Skeletal muscle satellite cell (primary cell): ENCODE measurements at regions not wholly inside any gene's neighbourhood (a gene's known extent, or its start where the extent isn't known, plus 50 kb on each side); places are given as distances from the start of the nearest gene placed in this dataset.

Experiments
- H3K27me3 ChIP-seq: 2 replicates; pipeline ENCODE4 v1.7.0; 2013; ENCODE audit warnings: low read length; ENCODE audit not compliant: control insufficient read depth, insufficient read depth
- H3K36me3 ChIP-seq: 2 replicates; pipeline ENCODE4 v1.7.0; 2013; ENCODE audit warnings: mild to moderate bottlenecking, control low read depth, low read length; ENCODE audit not compliant: insufficient read depth
- H3K4me1 ChIP-seq: 2 replicates; pipeline ENCODE4 v1.7.0; 2013; ENCODE audit warnings: low read length; ENCODE audit not compliant: control insufficient read depth, insufficient read depth
- H3K4me2 ChIP-seq: 2 replicates; pipeline ENCODE4 v1.7.0; 2013; ENCODE audit warnings: mild to moderate bottlenecking, low read length
- H3K4me3 ChIP-seq: 2 replicates; pipeline ENCODE4 v1.7.0; 2013; ENCODE audit warnings: low read length
- H3K9ac ChIP-seq: 2 replicates; pipeline ENCODE4 v1.7.0; 2013; ENCODE audit warnings: mild to moderate bottlenecking, low read depth, low read length, moderate library complexity
- H3K9me3 ChIP-seq: replicated peaks from 2 replicates; pipeline ENCODE4 v1.7.0; 2013; ENCODE audit warnings: mild to moderate bottlenecking, control low read depth, low read length

DNA sequence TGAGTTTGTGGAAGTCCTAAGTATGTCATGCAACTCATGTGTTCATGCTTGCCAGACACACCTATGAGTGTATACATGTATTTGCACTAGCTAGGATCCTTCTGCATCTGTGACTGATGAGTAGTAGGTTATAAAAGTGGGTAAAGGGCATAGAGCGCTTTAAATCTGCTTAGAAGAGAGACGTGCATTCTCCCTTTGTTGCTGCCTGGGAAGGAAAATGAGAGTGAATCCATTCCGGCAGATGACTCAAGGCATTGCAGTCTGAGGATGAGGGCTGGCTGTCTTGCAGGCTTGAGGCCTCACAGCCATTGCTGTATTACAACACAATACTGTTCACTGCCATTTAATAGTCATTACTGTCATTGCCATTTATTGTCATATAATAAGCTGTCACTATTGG, 120.8 kb upstream of the UMPS start:
- H3K9ac ChIP-seq: no peak overlapping the region
- H3K4me2 ChIP-seq: no peak overlapping the region
- H3K36me3 ChIP-seq: no peaks in the 10 kb centered on the region
- H3K4me3 ChIP-seq: no peak overlapping the region
- H3K9me3 ChIP-seq: no peaks in the 10 kb centered on the region
- peaks cover 12% of the 10 kb centered on the region for H3K4me1 ChIP-seq
- H3K27me3 ChIP-seq: peaks cover 11% of the 10 kb centered on the region

DNA sequence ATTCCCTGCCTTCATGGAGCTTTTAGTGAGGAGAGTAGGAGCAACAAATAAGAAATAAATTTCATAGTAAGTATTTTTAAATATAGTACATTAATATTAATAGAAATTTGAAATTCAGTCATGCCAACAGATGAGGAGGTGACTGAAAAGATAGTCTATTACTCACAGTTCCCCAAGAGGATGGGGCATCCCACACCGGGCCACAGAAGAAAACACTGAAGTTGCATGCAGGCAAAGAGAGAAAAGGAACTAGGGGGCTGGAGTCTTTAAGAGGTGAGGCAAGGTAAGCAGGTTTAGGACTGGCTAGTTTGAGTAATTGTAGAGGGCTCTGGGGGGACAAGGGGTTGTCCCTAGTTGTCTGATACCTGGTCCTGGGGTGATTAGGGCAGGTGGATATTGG, 120.1 kb upstream of the UMPS start:
- no peaks in the 10 kb centered on the region for H3K9me3 ChIP-seq
- H3K27me3 ChIP-seq: peaks cover 11% of the 10 kb centered on the region
- no peak overlapping the region for H3K9ac ChIP-seq
- no peaks in the 10 kb centered on the region for H3K36me3 ChIP-seq
- H3K4me2 ChIP-seq: no peak overlapping the region
- H3K4me1 ChIP-seq: peaks cover 12% of the 10 kb centered on the region
- no peak overlapping the region for H3K4me3 ChIP-seq

DNA sequence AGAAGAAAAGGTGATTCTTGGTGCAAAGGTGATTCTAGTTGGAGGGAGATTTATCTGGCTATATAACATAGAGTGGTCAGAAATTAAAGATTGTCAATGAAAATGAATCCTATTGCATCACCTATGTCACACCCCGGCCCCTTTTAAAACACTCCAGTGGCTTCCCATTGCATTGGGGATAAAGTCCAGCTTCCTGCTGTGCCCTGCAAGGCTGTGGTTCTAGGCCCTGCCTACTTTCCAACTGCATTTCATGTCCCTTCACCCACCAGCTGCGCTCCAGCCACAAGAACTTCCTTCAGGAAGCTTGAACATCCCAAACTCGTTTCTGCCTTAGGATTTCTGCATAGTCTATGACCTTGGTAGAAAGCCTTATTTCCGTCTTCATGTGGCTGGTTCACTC, 118.7 kb upstream of the UMPS start:
- Histone ChIP-seq H3K4me3 (no peak overlapping the region), H3K4me2 (no peak overlapping the region), H3K27me3 (peaks cover 20% of the 10 kb centered on the region), H3K9ac (no peak overlapping the region), H3K9me3 (no peaks in the 10 kb centered on the region), H3K4me1 (peaks cover 12% of the 10 kb centered on the region), H3K36me3 (no peaks in the 10 kb centered on the region)

DNA sequence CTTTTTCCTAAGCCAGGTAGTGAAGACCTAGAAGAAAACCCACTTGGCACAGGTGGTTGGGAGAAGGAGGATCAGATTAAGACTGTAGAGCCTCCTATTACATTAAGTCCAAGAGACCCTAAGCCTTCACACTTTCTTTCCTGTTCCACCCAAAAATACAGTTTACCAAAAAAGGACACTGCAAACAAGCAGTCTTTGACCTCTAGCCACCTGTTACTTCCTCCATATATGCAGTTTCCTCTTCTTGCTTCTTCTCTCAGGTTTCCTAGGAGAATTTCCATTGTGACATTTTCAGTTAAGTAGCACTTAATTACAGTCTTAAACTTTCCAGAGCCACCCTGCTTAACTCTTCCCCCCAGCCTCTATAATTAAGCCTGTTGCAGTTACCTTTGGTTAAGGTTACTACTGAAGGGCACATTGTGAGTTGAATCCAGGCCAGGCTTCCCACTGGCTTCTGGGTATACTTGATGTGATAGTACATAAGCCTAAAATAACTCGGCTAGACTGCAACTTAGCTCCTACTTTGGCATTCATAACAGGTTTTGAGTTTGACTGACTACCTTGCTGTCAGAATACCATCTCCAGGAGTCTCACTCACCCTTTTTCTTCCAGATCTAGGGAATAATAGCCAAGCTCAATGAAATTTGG, 114.2 kb upstream of the UMPS start:
- Histone ChIP-seq H3K4me1 (no peaks in the 10 kb centered on the region), H3K9ac (no peak overlapping the region), H3K27me3 (peaks cover 20% of the 10 kb centered on the region), H3K9me3 (no peaks in the 10 kb centered on the region), H3K36me3 (no peaks in the 10 kb centered on the region), H3K4me2 (no peak overlapping the region), H3K4me3 (no peak overlapping the region)

DNA sequence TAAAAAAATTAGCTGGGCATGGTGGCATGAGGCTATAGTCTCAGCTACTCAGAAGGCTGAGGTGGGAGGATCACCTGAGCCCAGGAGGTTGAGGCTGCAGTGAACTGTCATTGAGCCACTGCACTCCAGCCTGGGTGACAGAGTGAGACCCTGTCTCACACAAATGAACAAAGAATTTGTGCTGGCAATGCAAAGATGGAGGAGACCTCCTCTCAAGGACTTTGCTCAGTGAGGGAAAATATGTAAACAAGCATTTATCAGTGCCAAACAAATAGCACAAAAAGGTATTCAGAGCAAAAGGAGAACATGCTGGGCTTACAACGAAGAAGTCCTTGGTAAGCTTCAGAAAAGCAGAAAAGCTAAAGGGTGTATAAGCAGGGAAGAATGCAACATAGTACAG, 113.1 kb upstream of the UMPS start:
- H3K36me3 ChIP-seq: no peaks in the 10 kb centered on the region
- H3K4me2 ChIP-seq: no peak overlapping the region
- H3K9me3 ChIP-seq: no peaks in the 10 kb centered on the region
- H3K4me1 ChIP-seq: no peaks in the 10 kb centered on the region
- H3K4me3 ChIP-seq: no peak overlapping the region
- peaks cover 20% of the 10 kb centered on the region for H3K27me3 ChIP-seq
- no peak overlapping the region for H3K9ac ChIP-seq

DNA sequence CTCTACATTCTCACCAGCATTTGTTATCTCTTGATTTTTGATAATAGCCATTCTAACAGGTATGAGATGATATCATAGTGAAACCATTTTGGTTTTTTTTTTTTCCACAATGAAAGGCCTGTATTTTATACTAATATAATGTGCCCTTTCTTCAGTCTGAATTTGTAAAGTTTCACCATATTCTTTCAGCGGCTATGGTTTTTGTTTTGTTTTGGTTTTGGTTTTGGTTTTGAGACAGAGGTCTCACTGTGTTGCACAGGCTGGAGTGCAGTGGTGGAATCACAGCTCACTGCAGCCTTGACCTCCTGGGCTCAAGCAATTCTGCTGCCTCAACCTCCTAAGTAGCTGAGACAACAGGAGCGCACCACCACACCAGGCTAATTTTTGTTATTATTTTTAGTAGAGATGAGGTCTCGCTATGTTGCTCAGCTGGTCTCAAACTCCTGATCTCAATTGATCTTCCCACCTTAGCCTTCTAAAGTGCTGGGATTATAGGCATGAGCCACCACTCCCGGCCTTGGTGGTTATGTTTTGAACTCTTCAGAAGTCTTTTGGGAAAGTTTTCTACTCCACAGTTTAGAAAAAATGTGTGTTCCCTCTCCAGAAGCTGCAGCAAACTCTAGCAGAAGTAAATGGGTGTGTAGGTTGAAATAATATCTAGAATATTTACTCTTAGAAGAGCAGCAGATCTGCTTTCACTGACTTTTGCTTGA, 110.2 kb upstream of the UMPS start:
- Histone ChIP-seq H3K27me3 (peaks cover 9% of the 10 kb centered on the region), H3K4me3 (no peak overlapping the region), H3K36me3 (no peaks in the 10 kb centered on the region)

DNA sequence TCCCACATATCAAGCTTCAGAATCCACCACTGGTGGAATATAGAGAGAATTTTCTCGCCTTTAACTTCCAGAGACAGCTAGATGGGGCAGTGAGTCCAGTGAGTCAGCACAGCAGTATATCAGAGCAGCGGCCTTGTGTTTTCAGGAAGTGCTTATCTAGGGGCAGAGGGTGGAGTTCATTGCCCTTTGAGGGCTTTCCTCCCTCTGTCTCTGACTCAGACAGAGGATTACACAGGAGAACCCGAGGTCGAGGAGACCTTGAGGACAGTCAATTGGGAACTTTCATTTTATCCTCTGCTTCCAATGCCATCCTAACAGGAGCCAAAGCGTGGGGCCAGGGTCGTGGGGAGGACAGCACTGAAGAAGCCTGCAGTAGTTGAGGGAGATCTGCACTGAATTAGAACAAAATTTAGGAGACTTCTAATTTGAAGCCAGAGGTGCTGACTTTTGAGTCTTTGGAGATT, 109.6 kb upstream of the UMPS start:
- Histone ChIP-seq H3K4me3 (no peak overlapping the region), H3K4me2 (no peak overlapping the region), H3K36me3 (no peaks in the 10 kb centered on the region), H3K9ac (no peak overlapping the region), H3K4me1 (no peaks in the 10 kb centered on the region), H3K27me3 (peaks cover 5% of the 10 kb centered on the region), H3K9me3 (no peaks in the 10 kb centered on the region)

More for the DNA sequence above, 110.2 kb upstream of the UMPS start:
- no peak overlapping the region for H3K4me2 ChIP-seq
- no peak overlapping the region for H3K9ac ChIP-seq
- no peaks in the 10 kb centered on the region for H3K9me3 ChIP-seq
- no peaks in the 10 kb centered on the region for H3K4me1 ChIP-seq

DNA sequence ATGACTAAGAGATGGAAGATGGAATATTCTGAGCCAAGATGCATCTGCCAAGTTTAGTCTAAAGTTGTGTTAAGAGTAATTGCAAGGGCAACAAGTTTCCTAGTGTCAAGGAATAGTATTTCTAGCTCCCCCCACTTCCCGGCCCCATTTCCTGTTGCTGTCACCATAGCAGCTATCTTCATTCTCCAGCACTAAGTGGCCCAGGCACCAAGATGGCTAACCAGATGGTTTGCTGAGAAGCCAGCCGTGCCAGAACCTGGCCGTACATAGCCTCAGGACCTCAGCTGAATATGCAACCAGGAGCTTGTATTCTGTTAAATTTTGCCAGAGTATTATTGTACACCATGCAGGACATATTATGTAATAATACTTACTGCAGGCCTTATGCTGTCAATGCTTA, 108.8 kb upstream of the UMPS start:
- no peaks in the 10 kb centered on the region for H3K36me3 ChIP-seq
- no peaks in the 10 kb centered on the region for H3K9me3 ChIP-seq
- H3K27me3 ChIP-seq: no peaks in the 10 kb centered on the region
- H3K9ac ChIP-seq: no peak overlapping the region
- no peaks in the 10 kb centered on the region for H3K4me1 ChIP-seq
- H3K4me2 ChIP-seq: no peak overlapping the region
- H3K4me3 ChIP-seq: no peak overlapping the region

DNA sequence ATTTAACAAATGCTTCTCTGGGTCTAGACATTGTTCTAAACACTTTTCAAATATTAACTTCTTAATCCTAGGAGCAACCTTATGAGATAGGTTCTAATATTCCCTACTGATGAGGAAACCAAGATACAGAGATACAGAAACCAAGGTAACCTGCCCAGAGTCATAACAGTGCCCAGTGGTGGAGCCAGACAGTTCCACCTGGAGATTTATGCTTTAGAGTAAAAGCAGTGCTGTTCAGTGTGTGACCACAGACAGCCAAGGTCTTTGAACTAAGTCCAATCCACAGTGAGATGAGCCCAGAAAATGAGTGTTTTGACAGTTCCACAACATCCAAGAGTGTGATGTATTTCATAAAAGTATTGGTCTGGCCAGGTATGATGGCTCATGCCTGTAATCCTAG, 105.2 kb upstream of the UMPS start:
- Histone ChIP-seq H3K9me3 (no peaks in the 10 kb centered on the region), H3K9ac (no peak overlapping the region), H3K36me3 (no peaks in the 10 kb centered on the region), H3K4me3 (no peak overlapping the region), H3K4me1 (no peaks in the 10 kb centered on the region), H3K27me3 (peaks cover 5% of the 10 kb centered on the region), H3K4me2 (no peak overlapping the region)

DNA sequence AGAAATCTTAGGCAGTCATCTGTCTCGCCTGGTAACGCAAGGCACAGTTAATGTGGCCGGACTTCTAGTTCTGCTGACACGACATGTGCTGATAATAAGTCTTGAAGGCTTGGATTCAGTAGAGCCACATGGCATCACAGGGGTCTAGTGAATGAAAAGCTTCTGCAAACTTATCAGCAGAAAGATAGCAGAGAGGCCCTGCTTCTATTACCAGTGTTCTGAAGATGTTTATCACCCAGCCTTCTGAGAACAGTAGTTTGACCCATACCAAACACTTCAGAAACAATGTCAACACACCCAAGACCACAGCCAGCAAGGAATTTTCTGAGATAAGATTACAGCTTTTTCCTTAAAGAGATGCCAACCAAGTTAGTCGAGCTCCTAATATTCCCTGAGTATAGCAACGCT, 102.7 kb upstream of the UMPS start:
- Histone ChIP-seq H3K9me3 (no peaks in the 10 kb centered on the region), H3K4me3 (no peak overlapping the region), H3K9ac (no peak overlapping the region), H3K4me2 (no peak overlapping the region), H3K27me3 (peaks cover 5% of the 10 kb centered on the region), H3K4me1 (no peaks in the 10 kb centered on the region), H3K36me3 (no peaks in the 10 kb centered on the region)

DNA sequence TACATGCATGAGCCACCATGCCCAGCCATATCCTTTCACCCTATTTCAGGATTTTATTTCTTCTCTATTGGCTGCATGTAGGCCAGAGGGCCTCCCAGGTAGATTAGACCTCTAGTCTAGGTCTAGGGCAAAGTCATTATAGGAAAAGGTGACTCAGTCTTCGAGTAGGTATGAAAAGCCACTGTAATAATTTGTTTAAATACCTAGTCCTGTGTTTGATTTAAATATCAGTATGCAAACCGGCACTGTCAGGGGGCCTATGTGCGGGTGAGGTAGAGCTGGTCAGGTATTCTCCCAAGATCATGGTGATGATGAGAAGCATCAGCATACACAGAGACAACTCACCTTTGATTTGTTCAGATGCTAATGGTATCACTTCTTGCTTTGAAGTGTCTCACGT, 101.4 kb upstream of the UMPS start:
- Histone ChIP-seq H3K4me2 (no peak overlapping the region), H3K9ac (no peak overlapping the region), H3K9me3 (no peaks in the 10 kb centered on the region), H3K4me1 (no peaks in the 10 kb centered on the region), H3K27me3 (peaks cover 5% of the 10 kb centered on the region), H3K4me3 (no peak overlapping the region), H3K36me3 (no peaks in the 10 kb centered on the region)

DNA sequence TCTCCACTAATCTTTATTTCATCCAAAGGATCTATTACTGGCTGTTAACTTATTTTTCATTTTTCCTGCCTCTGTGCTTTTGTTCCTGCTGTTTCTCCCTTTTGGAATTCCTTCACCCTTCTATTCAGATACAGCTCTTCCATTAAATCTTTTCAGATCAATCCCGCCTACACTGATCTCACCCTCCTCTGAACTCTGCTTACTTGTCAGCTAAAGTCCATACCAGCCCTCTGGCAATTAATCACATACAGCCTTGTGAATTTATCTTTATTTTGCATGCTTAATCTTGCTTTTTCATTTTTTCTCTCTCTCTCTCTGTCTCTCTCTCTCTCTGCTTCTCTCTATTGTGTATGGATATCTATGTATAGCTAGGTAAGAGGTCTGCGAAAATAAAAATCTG, 100.8 kb upstream of the UMPS start:
- H3K9me3 ChIP-seq: no peaks in the 10 kb centered on the region
- peaks cover 5% of the 10 kb centered on the region for H3K27me3 ChIP-seq
- no peak overlapping the region for H3K4me2 ChIP-seq
- H3K4me3 ChIP-seq: no peak overlapping the region
- no peak overlapping the region for H3K9ac ChIP-seq
- no peaks in the 10 kb centered on the region for H3K36me3 ChIP-seq
- H3K4me1 ChIP-seq: no peaks in the 10 kb centered on the region
